ENCODE measurements at regions not wholly inside any gene's neighbourhood (a gene's known extent, or its start where the extent isn't known, plus 50 kb on each side); places are given as distances from the start of the nearest gene placed in this dataset.

DNA sequence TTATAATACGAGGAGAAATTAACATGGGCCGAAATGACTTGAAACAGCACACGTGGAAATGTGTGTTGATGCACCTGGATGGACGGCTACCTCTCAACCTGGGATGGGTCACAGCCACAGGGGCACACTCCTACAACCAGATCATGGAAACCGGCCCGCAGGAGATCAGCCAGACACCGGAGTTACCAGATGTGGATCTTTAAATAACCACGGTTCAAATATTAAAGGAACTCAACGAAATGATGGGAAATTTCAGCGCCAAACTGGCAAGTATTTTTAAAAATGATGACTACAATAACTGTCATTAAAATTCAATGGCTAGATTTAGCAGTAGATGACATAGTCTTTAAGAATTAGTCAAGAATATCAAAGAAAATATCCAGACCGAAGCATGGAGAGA lies 166.9 kb upstream of the GPR12 start:
- Histone ChIP-seq H3K27me3 (ENCODE audit: control insufficient read depth, insufficient read depth) (no peaks in the 10 kb centered on the region), H3K4me3 (ENCODE audit: low read length) (no peak overlapping the region), H3K4me1 (ENCODE audit: control insufficient read depth, insufficient read depth, low read length) (no peaks in the 10 kb centered on the region), H3K27ac (ENCODE audit: low read length) (no peak overlapping the region), H3K9me3 (ENCODE audit: control insufficient read depth, low read length) (no peaks in the 10 kb centered on the region)
- ATAC-seq (no peak), DNase-seq (no peak)
- intact Hi-C loops (cut with DNase I): no loop called here
- WGBS: 87% methylated on average over 11 of the region's 11 CpGs

DNA sequence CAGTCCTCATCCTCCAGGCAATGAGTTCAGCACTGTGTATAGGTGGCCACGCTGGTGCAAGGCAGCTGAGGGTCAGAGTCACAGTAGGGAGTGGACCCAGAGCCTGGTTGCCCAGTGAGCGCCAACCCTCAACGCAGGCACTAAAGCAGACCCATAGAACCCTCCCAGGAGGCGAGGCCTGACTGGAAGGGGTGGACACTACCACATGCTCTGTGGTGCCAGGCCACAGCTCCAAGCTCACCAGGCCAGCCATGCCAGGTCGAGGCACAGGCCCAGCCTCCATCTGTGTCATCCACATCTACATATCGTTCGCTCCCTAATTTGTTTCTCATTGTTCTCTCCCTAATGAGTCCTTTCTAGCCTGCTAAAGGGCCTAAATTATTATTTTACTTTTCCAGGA lies 165.8 kb upstream of the GPR12 start:
- Histone ChIP-seq H3K4me3 (ENCODE audit: low read length) (no peak overlapping the region), H3K27ac (ENCODE audit: low read length) (no peak overlapping the region), H3K9me3 (ENCODE audit: control insufficient read depth, low read length) (no peaks in the 10 kb centered on the region), H3K4me1 (ENCODE audit: control insufficient read depth, insufficient read depth, low read length) (no peaks in the 10 kb centered on the region), H3K27me3 (ENCODE audit: control insufficient read depth, insufficient read depth) (no peaks in the 10 kb centered on the region)
- intact Hi-C loops (cut with DNase I): no loop called here
- 93% methylated on average over 7 of the region's 7 CpGs for WGBS
- DNase-seq (no peak), ATAC-seq (peak in 1 of 2 donors; percentile 33)

DNA sequence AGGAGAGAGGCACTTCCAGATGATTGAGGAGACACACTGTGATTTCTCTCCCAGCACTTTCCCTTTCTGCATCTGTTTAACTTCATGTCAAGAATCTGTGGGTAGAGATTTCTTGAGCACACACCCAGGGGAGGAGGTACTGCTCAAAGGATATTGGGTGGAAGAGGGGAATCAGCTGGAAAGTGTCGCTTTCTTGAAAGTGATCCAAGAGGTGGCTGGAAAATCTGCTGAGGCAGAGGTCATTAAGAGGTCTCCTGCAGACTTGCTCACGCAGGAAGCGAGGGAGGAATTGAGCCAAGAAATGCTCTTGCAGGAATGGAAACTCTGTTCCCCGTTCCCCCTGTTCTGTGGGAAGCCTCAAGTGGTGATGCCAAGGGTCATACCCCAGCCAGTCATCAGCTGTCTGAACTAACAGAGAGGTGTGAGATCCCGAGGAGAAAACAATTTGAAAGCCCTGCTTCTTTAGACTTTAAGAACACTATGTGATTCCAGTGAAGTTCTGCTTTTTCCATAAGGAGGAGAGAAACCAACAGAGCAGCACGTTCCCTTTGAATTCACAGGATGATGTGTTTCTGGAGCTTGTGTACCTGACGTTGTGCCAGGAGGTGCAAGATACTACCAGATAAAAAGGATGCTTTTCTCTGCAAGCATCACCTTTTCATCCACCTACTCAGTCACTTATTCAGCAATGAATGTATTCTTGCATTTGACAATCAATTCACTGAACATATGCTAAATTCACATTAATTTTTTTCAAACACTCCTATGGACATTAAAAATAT lies 163.4 kb upstream of the GPR12 start:
- H3K27ac ChIP-seq (ENCODE audit: low read length): no peak overlapping the region
- 6% methylated on average over 7 of the region's 7 CpGs for WGBS
- intact Hi-C loops (cut with DNase I): no loop called here
- no peaks in the 10 kb centered on the region for H3K4me1 ChIP-seq (ENCODE audit: control insufficient read depth, insufficient read depth, low read length)
- no peaks in the 10 kb centered on the region for H3K27me3 ChIP-seq (ENCODE audit: control insufficient read depth, insufficient read depth)
- ATAC-seq (peak; percentile 46 to 81), DNase-seq (no peak)
- H3K9me3 ChIP-seq (ENCODE audit: control insufficient read depth, low read length): no peaks in the 10 kb centered on the region
- no peak overlapping the region for H3K4me3 ChIP-seq (ENCODE audit: low read length)

DNA sequence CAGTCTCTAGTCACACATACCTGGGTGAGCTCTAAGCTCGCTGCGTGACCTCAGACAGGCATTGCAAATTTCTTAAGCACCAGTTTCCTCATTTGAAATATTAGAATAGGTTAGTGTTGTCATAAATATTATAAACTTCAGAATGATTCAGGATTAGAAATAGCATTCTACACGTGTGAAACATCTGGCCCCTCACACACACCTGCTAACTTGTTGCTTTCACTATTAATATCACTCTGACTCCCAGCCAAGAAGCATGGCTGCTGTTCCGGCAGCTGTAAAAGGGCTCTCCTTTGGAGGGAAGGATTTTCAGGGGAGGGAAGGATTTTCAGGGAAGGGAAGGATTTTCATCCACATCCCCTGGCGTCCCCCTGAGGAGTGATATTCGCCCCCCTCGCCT lies 161.3 kb upstream of the GPR12 start:
- Histone ChIP-seq H3K9me3 (ENCODE audit: control insufficient read depth, low read length) (no peaks in the 10 kb centered on the region), H3K27ac (ENCODE audit: low read length) (no peak overlapping the region), H3K27me3 (ENCODE audit: control insufficient read depth, insufficient read depth) (no peaks in the 10 kb centered on the region), H3K4me1 (ENCODE audit: control insufficient read depth, insufficient read depth, low read length) (no peaks in the 10 kb centered on the region), H3K4me3 (ENCODE audit: low read length) (no peak overlapping the region)
- intact Hi-C loops (cut with DNase I): no loop called here
- ATAC-seq (no peak), DNase-seq (no peak)
- WGBS: 65% methylated on average over 7 of the region's 7 CpGs

DNA sequence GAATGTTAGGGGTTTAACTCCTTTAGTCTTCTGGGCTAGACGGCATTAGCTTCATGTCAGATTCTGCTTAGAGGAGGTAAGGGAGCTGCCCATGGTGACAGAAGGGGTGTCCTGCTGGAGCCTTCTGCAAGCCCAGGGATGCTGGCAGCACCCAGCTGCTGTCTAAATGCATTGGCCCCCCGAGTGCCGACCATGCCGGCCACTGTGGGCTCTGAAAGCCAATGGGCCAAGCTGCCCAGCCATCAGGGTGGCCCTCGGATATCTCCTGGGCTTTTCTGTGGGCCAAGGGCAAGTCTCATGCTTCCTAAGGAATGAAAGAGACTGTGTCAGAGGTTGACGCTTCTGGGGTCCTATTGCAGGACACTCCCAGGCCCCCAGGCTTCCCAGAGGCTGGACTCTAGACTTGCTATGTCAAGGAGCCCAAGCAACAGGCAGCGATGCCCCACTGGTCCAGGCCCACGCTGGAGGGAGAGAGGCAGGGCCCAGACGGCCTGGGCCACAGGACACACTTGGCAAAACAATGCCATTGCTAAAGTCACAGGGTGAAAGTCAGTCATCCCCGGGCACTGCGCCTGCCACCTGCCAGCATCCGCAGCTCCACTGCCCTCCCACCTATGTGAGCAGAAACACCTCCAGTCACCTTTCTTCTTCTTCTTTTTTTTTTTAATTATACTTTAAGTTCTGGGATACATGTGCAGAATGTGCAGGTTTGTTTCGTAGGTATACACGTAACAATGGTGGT lies 160.2 kb upstream of the GPR12 start:
- no peaks in the 10 kb centered on the region for H3K27me3 ChIP-seq (ENCODE audit: control insufficient read depth, insufficient read depth)
- no peaks in the 10 kb centered on the region for H3K4me1 ChIP-seq (ENCODE audit: control insufficient read depth, insufficient read depth, low read length)
- no peaks in the 10 kb centered on the region for H3K9me3 ChIP-seq (ENCODE audit: control insufficient read depth, low read length)
- H3K4me3 ChIP-seq (ENCODE audit: low read length): no peak overlapping the region
- DNase-seq: no peak
- 89% methylated on average over 14 of the region's 14 CpGs for WGBS
- intact Hi-C loops (cut with DNase I): no loop called here
- no peak for ATAC-seq
- no peak overlapping the region for H3K27ac ChIP-seq (ENCODE audit: low read length)

DNA sequence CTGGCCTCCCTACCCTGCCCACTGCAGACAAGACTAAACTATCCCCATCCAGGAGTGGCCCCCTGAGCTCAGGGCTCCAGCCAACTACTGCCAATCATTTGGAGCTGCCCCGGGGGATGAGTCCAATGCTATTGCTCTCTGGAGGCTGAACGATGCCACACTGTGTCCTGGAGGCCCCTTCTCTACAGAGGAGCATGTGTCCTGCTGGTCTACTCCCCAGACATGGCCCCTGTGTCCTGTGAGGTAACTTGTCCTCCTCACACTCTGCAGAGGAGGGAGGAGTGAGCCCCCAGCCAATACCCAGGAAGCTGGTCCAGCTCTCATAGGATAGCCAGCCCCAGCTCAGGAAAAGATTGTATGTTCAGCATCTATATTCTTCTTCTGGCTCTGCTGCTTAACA lies 159.1 kb upstream of the GPR12 start:
- Histone ChIP-seq H3K4me1 (ENCODE audit: control insufficient read depth, insufficient read depth, low read length) (no peaks in the 10 kb centered on the region), H3K27ac (ENCODE audit: low read length) (no peak overlapping the region), H3K4me3 (ENCODE audit: low read length) (no peak overlapping the region), H3K27me3 (ENCODE audit: control insufficient read depth, insufficient read depth) (no peaks in the 10 kb centered on the region), H3K9me3 (ENCODE audit: control insufficient read depth, low read length) (no peaks in the 10 kb centered on the region)
- 55% methylated on average over 2 of the region's 2 CpGs for WGBS
- ATAC-seq: no peak
- DNase-seq: no peak
- intact Hi-C loops (cut with DNase I): no loop called here

DNA sequence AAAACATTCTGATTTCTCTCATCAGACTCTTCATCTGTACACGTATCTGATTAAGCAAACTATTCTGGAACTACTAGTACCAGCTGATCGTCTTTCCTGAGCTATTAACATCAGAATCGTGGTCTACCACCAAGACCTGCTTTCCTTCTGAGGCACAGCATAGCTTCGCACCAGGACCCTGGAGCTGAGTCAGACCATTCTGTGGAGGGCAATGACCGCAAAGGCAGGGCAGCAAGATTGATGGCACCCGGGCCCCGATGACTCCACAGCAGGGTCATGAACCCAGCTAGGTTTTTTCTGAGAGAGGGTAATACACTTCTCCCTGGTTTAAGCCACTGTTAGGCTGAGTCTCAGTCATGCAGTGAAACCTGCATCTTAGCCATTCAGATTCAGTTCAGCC lies 158.7 kb upstream of the GPR12 start:
- 81% methylated on average over 7 of the region's 7 CpGs for WGBS
- ATAC-seq (no peak), DNase-seq (no peak)

DNA sequence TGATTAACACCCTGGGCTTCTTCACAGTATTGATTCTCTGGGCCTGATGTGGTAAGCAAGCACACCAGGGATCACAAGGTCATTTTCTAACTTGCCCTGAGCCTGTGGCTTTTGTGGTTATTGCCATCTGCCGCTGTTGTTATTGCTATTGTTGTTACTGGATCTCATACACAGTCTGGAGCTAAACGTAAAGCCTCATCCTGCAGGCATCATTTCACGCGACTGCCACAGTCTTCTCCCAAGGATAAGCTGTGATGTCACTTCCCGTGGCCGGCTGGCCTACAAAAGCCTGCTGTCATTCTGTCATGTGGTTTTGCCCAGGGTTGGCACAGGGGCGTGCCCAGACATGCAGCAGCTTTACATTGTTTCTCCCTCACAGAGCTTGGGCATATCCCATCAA lies 154.0 kb upstream of the GPR12 start:
- no peak for DNase-seq
- no peaks in the 10 kb centered on the region for H3K4me1 ChIP-seq (ENCODE audit: control insufficient read depth, insufficient read depth, low read length)
- no peak overlapping the region for H3K27ac ChIP-seq (ENCODE audit: low read length)
- intact Hi-C loops (cut with DNase I): no loop called here
- ATAC-seq: no peak
- H3K9me3 ChIP-seq (ENCODE audit: control insufficient read depth, low read length): no peaks in the 10 kb centered on the region
- no peaks in the 10 kb centered on the region for H3K27me3 ChIP-seq (ENCODE audit: control insufficient read depth, insufficient read depth)
- H3K4me3 ChIP-seq (ENCODE audit: low read length): no peak overlapping the region
- 60% methylated on average over 7 of the region's 7 CpGs for WGBS

More for the DNA sequence above, 158.7 kb upstream of the GPR12 start:
- Histone ChIP-seq H3K9me3 (ENCODE audit: control insufficient read depth, low read length) (no peaks in the 10 kb centered on the region), H3K27ac (ENCODE audit: low read length) (no peak overlapping the region), H3K4me3 (ENCODE audit: low read length) (no peak overlapping the region), H3K4me1 (ENCODE audit: control insufficient read depth, insufficient read depth, low read length) (no peaks in the 10 kb centered on the region), H3K27me3 (ENCODE audit: control insufficient read depth, insufficient read depth) (no peaks in the 10 kb centered on the region)
- intact Hi-C loops (cut with DNase I): no loop called here

DNA sequence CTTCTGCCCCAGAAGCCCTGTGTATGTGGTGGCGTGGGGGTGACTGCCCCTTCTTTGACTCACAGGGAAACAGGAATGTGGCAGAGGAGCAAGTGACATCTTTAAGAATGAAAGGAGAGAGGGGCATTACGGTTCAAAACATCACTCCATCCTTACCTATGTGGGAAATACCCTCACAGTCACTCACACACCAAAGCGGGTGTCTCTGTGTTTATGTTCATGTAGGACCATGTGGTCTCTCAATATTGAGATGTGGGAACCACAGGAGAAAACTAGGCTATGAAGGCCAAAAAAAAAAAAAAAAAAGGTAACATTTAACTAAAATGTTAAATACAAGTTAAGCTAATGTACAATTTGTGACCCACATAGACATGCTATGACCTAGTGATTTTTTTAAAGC lies 153.6 kb upstream of the GPR12 start:
- no peaks in the 10 kb centered on the region for H3K9me3 ChIP-seq (ENCODE audit: control insufficient read depth, low read length)
- no peak overlapping the region for H3K27ac ChIP-seq (ENCODE audit: low read length)
- no peaks in the 10 kb centered on the region for H3K27me3 ChIP-seq (ENCODE audit: control insufficient read depth, insufficient read depth)
- no peak for DNase-seq
- H3K4me1 ChIP-seq (ENCODE audit: control insufficient read depth, insufficient read depth, low read length): no peaks in the 10 kb centered on the region
- no peak for ATAC-seq
- 89% methylated on average over 3 of the region's 3 CpGs for WGBS
- intact Hi-C loops (cut with DNase I): no loop called here
- no peak overlapping the region for H3K4me3 ChIP-seq (ENCODE audit: low read length)

DNA sequence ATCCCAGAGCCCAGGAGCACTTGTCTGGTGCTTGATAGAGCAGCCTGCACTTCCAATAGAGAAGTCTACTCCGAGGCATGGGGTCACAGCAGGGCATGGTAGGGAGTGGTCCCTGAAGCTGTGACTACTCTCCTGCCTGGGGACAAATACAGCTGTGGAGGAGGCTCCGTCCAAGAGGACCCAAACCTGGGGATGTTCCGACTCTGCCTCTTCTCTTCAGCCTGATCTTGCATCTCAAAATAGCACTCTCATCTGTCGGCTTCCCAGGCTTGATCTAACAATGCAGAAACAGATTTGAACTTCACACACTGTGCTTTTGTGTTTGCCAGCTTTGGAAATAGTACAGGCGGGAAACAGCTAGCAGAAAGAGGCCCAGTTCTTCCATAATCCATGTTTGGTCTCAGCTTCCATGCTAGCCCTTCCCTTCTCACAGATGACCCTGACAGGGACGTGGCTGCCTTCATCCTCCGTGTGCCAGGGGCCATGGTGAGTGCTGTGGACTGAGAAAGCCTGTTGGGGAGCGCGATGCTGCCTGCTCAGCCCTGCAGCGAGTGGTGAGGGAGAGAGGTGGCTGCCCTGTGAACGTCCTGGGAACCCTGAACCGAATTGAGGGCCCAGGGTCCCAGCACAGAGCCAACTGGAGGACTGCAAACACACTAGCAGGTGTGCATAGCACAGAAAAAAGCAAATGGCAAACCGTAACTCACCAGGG lies 150.3 kb upstream of the GPR12 start:
- Histone ChIP-seq H3K27ac (ENCODE audit: low read length) (no peak overlapping the region), H3K4me1 (ENCODE audit: control insufficient read depth, insufficient read depth, low read length) (no peaks in the 10 kb centered on the region), H3K27me3 (ENCODE audit: control insufficient read depth, insufficient read depth) (no peaks in the 10 kb centered on the region), H3K4me3 (ENCODE audit: low read length) (no peak overlapping the region), H3K9me3 (ENCODE audit: control insufficient read depth, low read length) (no peaks in the 10 kb centered on the region)
- ATAC-seq: peak; percentile 25 to 43
- no peak for DNase-seq
- intact Hi-C loops (cut with DNase I): no loop called here
- 65% methylated on average over 13 of the region's 13 CpGs for WGBS

DNA sequence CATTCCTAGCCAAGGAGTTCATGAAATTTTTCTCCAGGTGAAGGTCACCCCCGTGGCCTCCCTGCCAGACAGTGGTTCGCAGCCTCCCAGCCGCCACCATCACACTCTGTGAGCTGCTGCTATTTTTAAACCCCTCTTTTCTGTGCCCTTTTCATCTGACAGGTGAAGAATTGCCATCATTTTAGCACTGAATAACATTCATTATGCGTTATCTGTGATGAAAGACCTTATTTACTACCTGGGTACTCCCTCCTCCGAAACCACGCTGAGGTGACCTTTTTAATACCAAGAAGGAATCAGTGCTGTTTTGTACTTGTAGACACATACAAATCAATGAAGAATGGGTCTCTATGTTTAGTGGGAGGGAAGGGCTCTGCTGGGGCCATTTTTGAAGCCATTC lies 148.9 kb upstream of the GPR12 start:
- WGBS: 66% methylated on average over 6 of the region's 6 CpGs
- H3K4me1 ChIP-seq (ENCODE audit: control insufficient read depth, insufficient read depth, low read length): no peaks in the 10 kb centered on the region
- no peak overlapping the region for H3K27ac ChIP-seq (ENCODE audit: low read length)
- intact Hi-C loops (cut with DNase I): no loop called here
- no peaks in the 10 kb centered on the region for H3K27me3 ChIP-seq (ENCODE audit: control insufficient read depth, insufficient read depth)
- no peak for DNase-seq
- ATAC-seq: no peak
- H3K4me3 ChIP-seq (ENCODE audit: low read length): no peak overlapping the region
- no peaks in the 10 kb centered on the region for H3K9me3 ChIP-seq (ENCODE audit: control insufficient read depth, low read length)

Measured in right cardiac atrium (tissue), 5 donors.